ENCODE measurements at regions not wholly inside any gene's neighbourhood (a gene's known extent, or its start where the extent isn't known, plus 50 kb on each side); places are given as distances from the start of the nearest gene placed in this dataset.

- TF ChIP-seq KDM1A (IDR thresholded peaks at IDR 0.05; ENCODE audit: borderline replicate concordance, low read length) = no peak
- TF ChIP-seq GTF2F1 (IDR thresholded peaks at IDR 0.05; ENCODE audit: borderline replicate concordance, low read depth, low read length) = no peak
- TF ChIP-seq NRF1 (IDR thresholded peaks at IDR 0.05; ENCODE audit: low read depth, low read length) = no peak
- TF ChIP-seq HDAC6 (IDR thresholded peaks at IDR 0.05; ENCODE audit: low read depth, low read length) = no peak
Measured at GRCh38 chr1:220430586-220430985, 97.3 kb upstream of the MARK1 start (continued).

Measured in H1 (cell line).